SK-N-SH treated with all-trans-retinoic acid at 6 μM for 48 hours (cell line): ENCODE measurements at regions not wholly inside any gene's neighbourhood (a gene's known extent, or its start where the extent isn't known, plus 50 kb on each side); places are given as distances from the start of the nearest gene placed in this dataset.

Source experiments
- ATAC-seq: fragments of 200-7000 bp; cut with Tn5 transposase; 3 replicates; pipeline ENCODE4 v1.9.1; 2020; ENCODE audit warnings: mild to moderate bottlenecking, moderate library complexity
- ARNTL ChIP-seq: fragments of 450-650 bp; formaldehyde crosslinking; IDR thresholded peaks from 2 replicates; pipeline ENCODE4 v1.5.0; 2020; ENCODE audit warnings: low read depth, mild to moderate bottlenecking, moderate library complexity, borderline replicate concordance
- BACH2 ChIP-seq: fragments of 250-450 bp; sonication (Bioruptor Pico); IDR thresholded peaks from 2 replicates; pipeline ENCODE4 v1.9.0; 2021; ENCODE audit warnings: mild to moderate bottlenecking, borderline replicate concordance
- CREB5 ChIP-seq: fragments of 250-450 bp; sonication (Bioruptor Pico); IDR thresholded peaks from 2 replicates; pipeline ENCODE4 v1.5.1; 2020; ENCODE audit warnings: low read depth, mild to moderate bottlenecking, moderate library complexity
- CSDC2 ChIP-seq: fragments of 250-450 bp; sonication (Bioruptor Pico); IDR thresholded peaks from 2 replicates; pipeline ENCODE4 v1.5.0; 2020; ENCODE audit warnings: mild to moderate bottlenecking, moderate library complexity
- ESRRG ChIP-seq: fragments of 250-450 bp; sonication (Bioruptor Pico); IDR thresholded peaks from 2 replicates; pipeline ENCODE4 v1.6.1; 2021; ENCODE audit warnings: mild to moderate bottlenecking
- GLIS3 ChIP-seq: fragments of 250-450 bp; sonication (Bioruptor Pico); IDR thresholded peaks from 2 replicates; pipeline ENCODE4 v1.5.0; 2020; ENCODE audit warnings: mild to moderate bottlenecking, moderate library complexity
- ISL1 ChIP-seq: fragments of 250-450 bp; sonication (Bioruptor Pico); IDR thresholded peaks from 2 replicates; pipeline ENCODE4 v2.1.2; 2022; ENCODE audit warnings: mild to moderate bottlenecking, moderate library complexity
- OSR1 ChIP-seq: fragments of 250-450 bp; sonication (Bioruptor Pico); IDR thresholded peaks from 2 replicates; pipeline ENCODE4 v1.8.0; 2022; ENCODE audit warnings: moderate library complexity, mild to moderate bottlenecking, inconsistent platforms
- PATZ1 ChIP-seq: fragments of 250-450 bp; sonication (Bioruptor Pico); IDR thresholded peaks from 2 replicates; pipeline ENCODE4 v1.8.0; 2020; ENCODE audit warnings: mild to moderate bottlenecking, moderate library complexity, borderline replicate concordance
- POU6F1 ChIP-seq: fragments of 250-450 bp; sonication (Bioruptor Pico); IDR thresholded peaks from 2 replicates; pipeline ENCODE4 v1.8.0; 2021; ENCODE audit warnings: low read depth, mild to moderate bottlenecking, moderate library complexity, borderline replicate concordance
- PPARA ChIP-seq: fragments of 250-450 bp; sonication (Bioruptor Pico); IDR thresholded peaks from 2 replicates; pipeline ENCODE4 v1.5.0; 2020; ENCODE audit warnings: mild to moderate bottlenecking, borderline replicate concordance
- SNAI2 ChIP-seq: fragments of 250-450 bp; sonication (Bioruptor Pico); IDR thresholded peaks from 2 replicates; pipeline ENCODE4 v1.5.0; 2020; ENCODE audit warnings: mild to moderate bottlenecking, moderate library complexity
- TOX ChIP-seq: fragments of 250-450 bp; sonication (Bioruptor Pico); IDR thresholded peaks from 2 replicates; pipeline ENCODE4 v1.8.0; 2021; ENCODE audit warnings: mild to moderate bottlenecking, moderate library complexity, borderline replicate concordance
- TSHZ2 ChIP-seq: fragments of 250-450 bp; sonication (Bioruptor Pico); IDR thresholded peaks from 2 replicates; pipeline ENCODE4 v1.5.0; 2020; ENCODE audit warnings: mild to moderate bottlenecking, moderate library complexity
- ZC3H10 ChIP-seq: fragments of 250-450 bp; sonication (Bioruptor Pico); IDR thresholded peaks from 2 replicates; pipeline ENCODE4 v1.5.1; 2021; ENCODE audit warnings: mild to moderate bottlenecking, moderate library complexity
- ZFP3 ChIP-seq: fragments of 250-450 bp; sonication (Bioruptor Pico); IDR thresholded peaks from 2 replicates; pipeline ENCODE4 v1.5.0; 2020; ENCODE audit warnings: mild to moderate bottlenecking, moderate library complexity
- ZFP30 ChIP-seq: fragments of 450-650 bp; formaldehyde crosslinking; IDR thresholded peaks from 2 replicates; pipeline ENCODE4 v1.5.0; 2022; ENCODE audit warnings: mild to moderate bottlenecking, moderate library complexity
- ZNF565 ChIP-seq: fragments of 450-650 bp; formaldehyde crosslinking; conservative IDR thresholded peaks from 2 replicates; pipeline ENCODE4 v1.5.0; 2020; ENCODE audit warnings: low read depth, mild to moderate bottlenecking, moderate library complexity
- ZNF70 ChIP-seq: fragments of 450-650 bp; formaldehyde crosslinking; IDR thresholded peaks from 2 replicates; pipeline ENCODE4 v1.5.0; 2020; ENCODE audit warnings: mild to moderate bottlenecking, moderate library complexity
- ZNF8 ChIP-seq: fragments of 450-650 bp; formaldehyde crosslinking; IDR thresholded peaks from 2 replicates; pipeline ENCODE4 v1.5.0; 2020; ENCODE audit warnings: mild to moderate bottlenecking, moderate library complexity
- TF ChIP-seq, protein P1 (sequence below): fragments of 250-450 bp; sonication (Bioruptor Pico); IDR thresholded peaks from 2 replicates; pipeline ENCODE4 v1.5.1; 2021; ENCODE audit warnings: mild to moderate bottlenecking, moderate library complexity

DNA sequence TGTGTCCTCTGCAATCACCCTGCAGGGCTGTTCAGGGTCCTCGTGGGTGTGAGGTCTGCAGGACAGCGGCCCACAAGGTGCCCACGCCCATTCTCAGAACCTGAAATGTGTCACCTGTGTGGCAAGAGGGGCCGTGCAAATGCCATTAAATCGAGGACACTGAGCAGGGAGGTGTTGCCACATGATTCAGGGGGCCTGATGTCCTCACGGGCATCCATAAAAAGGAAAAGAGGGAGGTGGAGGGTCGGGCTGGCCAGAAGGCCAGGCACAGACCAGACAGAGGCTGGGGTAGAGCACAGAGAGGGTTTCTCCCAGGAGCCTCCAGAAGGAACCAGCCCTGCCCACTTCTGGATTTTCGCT lies 239.6 kb downstream of the ERMARD start:
- no peak for ATAC-seq
- no peak for TF ChIP-seq SNAI2
- no peak for TF ChIP-seq CSDC2 (CRISPR knock-in tag)
- no peak for TF ChIP-seq TSHZ2 (CRISPR knock-in tag)
- TF ChIP-seq ZFP30 (CRISPR knock-in tag) = no peak
- TF ChIP-seq GLIS3 (CRISPR knock-in tag) = no peak
- no peak for TF ChIP-seq ZNF70
- TF ChIP-seq PPARA (CRISPR knock-in tag) = no peak
- no peak for TF ChIP-seq TOX (CRISPR knock-in tag)
- no peak for TF ChIP-seq ZNF8 (CRISPR knock-in tag)
- TF ChIP-seq CREB5 = no peak
- no peak for TF ChIP-seq PATZ1 (CRISPR knock-in tag)
- no peak for TF ChIP-seq BACH2
- no peak for TF ChIP-seq OSR1 (CRISPR knock-in tag)
- TF ChIP-seq ESRRG (CRISPR knock-in tag) = no peak
- no peak for TF ChIP-seq ZFP3 (CRISPR knock-in tag)
- TF ChIP-seq, protein P1, sequence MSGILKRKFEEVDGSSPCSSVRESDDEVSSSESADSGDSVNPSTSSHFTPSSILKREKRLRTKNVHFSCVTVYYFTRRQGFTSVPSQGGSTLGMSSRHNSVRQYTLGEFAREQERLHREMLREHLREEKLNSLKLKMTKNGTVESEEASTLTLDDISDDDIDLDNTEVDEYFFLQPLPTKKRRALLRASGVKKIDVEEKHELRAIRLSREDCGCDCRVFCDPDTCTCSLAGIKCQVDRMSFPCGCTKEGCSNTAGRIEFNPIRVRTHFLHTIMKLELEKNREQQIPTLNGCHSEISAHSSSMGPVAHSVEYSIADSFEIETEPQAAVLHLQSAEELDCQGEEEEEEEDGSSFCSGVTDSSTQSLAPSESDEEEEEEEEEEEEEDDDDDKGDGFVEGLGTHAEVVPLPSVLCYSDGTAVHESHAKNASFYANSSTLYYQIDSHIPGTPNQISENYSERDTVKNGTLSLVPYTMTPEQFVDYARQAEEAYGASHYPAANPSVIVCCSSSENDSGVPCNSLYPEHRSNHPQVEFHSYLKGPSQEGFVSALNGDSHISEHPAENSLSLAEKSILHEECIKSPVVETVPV (CRISPR knock-in tag) = no peak
- TF ChIP-seq ISL1 = no peak
- TF ChIP-seq ARNTL = no peak
- TF ChIP-seq ZNF565 (CRISPR knock-in tag) = no peak

GRCh38 chr6:169990095-169991030 lies 238.9 kb downstream of the ERMARD start:
- ATAC-seq = no peak

GRCh38 chr6:169989594-169989993 lies 238.2 kb downstream of the ERMARD start:
- TF ChIP-seq OSR1 (CRISPR knock-in tag) (no peak), POU6F1 (CRISPR knock-in tag) (no peak), TSHZ2 (CRISPR knock-in tag) (no peak), PPARA (CRISPR knock-in tag) (no peak), CSDC2 (CRISPR knock-in tag) (no peak), ZC3H10 (CRISPR knock-in tag) (no peak), ESRRG (CRISPR knock-in tag) (no peak), ZNF8 (CRISPR knock-in tag) (no peak), PATZ1 (CRISPR knock-in tag) (no peak), TOX (CRISPR knock-in tag) (no peak), ZNF565 (CRISPR knock-in tag) (no peak), BACH2 (no peak), CREB5 (no peak), ZFP30 (CRISPR knock-in tag) (no peak)
- no peak for ATAC-seq

More at GRCh38 chr6:169990095-169991030, 238.9 kb downstream of the ERMARD start:
- TF ChIP-seq ESRRG (CRISPR knock-in tag) = no peak
